ENCODE measurements at regions not wholly inside any gene's neighbourhood (a gene's known extent, or its start where the extent isn't known, plus 50 kb on each side); places are given as distances from the start of the nearest gene placed in this dataset.

GRCh38 chr3:153038779-153039178 lies 123.2 kb upstream of the RAP2B start:
- Histone ChIP-seq H3K79me2 (ENCODE audit: control insufficient read depth, insufficient read depth, low read length) (no peaks in the 10 kb centered on the region), H4K20me1 (ENCODE audit: control insufficient read depth, insufficient read depth, low read length, poor library complexity, severe bottlenecking) (no peaks in the 10 kb centered on the region), H3K27ac (ENCODE audit: low read length in 2 of 2) (no peak overlapping the region), H3K9me3 (ENCODE audit: control extremely low read depth in 1 of 3, control insufficient read depth in 2 of 3, insufficient read depth in 1 of 3, low read length in 2 of 3) (no peaks in the 10 kb centered on the region), H3K4me2 (replicated peaks; ENCODE audit: low read depth, low read length, poor library complexity, severe bottlenecking) (no peak overlapping the region), H3K36me3 (replicated peaks in 1 of 2; ENCODE audit: control extremely low read depth in 1 of 2, control insufficient read depth in 1 of 2, extremely low read depth in 1 of 2, insufficient read depth in 2 of 2, low read length in 1 of 2) (no peaks in the 10 kb centered on the region), H2AFZ (ENCODE audit: insufficient read depth, low read depth, low read length, poor library complexity, severe bottlenecking) (no peak overlapping the region), H3K9ac (ENCODE audit: low read length) (no peak overlapping the region), H3K4me3 (ENCODE audit: control extremely low read depth in 1 of 5, extremely low read depth in 1 of 5, insufficient read depth in 1 of 5, low read depth in 2 of 5, low read length in 4 of 5) (no peak overlapping the region), H3K4me1 (ENCODE audit: control insufficient read depth in 2 of 2, insufficient read depth in 2 of 2, low read length in 2 of 2) (no peaks in the 10 kb centered on the region), H3K27me3 (replicated peaks in 1 of 4; ENCODE audit: control extremely low read depth in 1 of 4, control insufficient read depth in 3 of 4, insufficient read depth in 4 of 4, low read length in 3 of 4) (no peaks in the 10 kb centered on the region)
- intact Hi-C loops (cut with micrococcal nuclease) = no loop called here
- Mint-ChIP-seq H3K9me3 (ENCODE audit: insufficient read depth) (no peaks in the 10 kb centered on the region), H3K4me3 (no peak overlapping the region), H3K4me1 (no peaks in the 10 kb centered on the region), H3K27me3 (peaks cover 5% of the 10 kb centered on the region), H3K27ac (no peak overlapping the region)
- POLR2A ChIA-PET = no interaction called here
- no peak for DNase-seq
- ATAC-seq (ENCODE audit: low read depth) = no peak
- CTCF ChIA-PET = interaction anchor here (1.7 kb wide), 1 partner anchor 7 kb away, joined by 3 read pairs; no protein-coding TSS in a partner anchor
- no peak for TF ChIP-seq CTCF (IDR thresholded peaks at IDR 0.05)
- no peak for TF ChIP-seq EZH2 (IDR thresholded peaks at IDR 0.05; ENCODE audit: borderline replicate concordance, insufficient read depth, low read depth, low read length, poor library complexity, severe bottlenecking)
- 99% methylated on average over 9 of the region's 9 CpGs for WGBS (ENCODE audit: insufficient coverage)

- DNase-seq (no peak), ATAC-seq (ENCODE audit: low read depth) (no peak)
- H3K27me3 Mint-ChIP-seq = peaks cover 9% of the 10 kb centered on the region
- Histone ChIP-seq H3K36me3 (replicated peaks in 1 of 2; ENCODE audit: control extremely low read depth in 1 of 2, control insufficient read depth in 1 of 2, extremely low read depth in 1 of 2, insufficient read depth in 2 of 2, low read length in 1 of 2) (no peaks in the 10 kb centered on the region), H3K27me3 (replicated peaks in 1 of 4; ENCODE audit: control extremely low read depth in 1 of 4, control insufficient read depth in 3 of 4, insufficient read depth in 4 of 4, low read length in 3 of 4) (no peaks in the 10 kb centered on the region), H3K4me1 (ENCODE audit: control insufficient read depth in 2 of 2, insufficient read depth in 2 of 2, low read length in 2 of 2) (no peaks in the 10 kb centered on the region), H3K4me2 (replicated peaks; ENCODE audit: low read depth, low read length, poor library complexity, severe bottlenecking) (no peak overlapping the region), H3K79me2 (ENCODE audit: control insufficient read depth, insufficient read depth, low read length) (no peaks in the 10 kb centered on the region), H2AFZ (ENCODE audit: insufficient read depth, low read depth, low read length, poor library complexity, severe bottlenecking) (no peak overlapping the region), H4K20me1 (ENCODE audit: control insufficient read depth, insufficient read depth, low read length, poor library complexity, severe bottlenecking) (no peaks in the 10 kb centered on the region), H3K9me3 (ENCODE audit: control extremely low read depth in 1 of 3, control insufficient read depth in 2 of 3, insufficient read depth in 1 of 3, low read length in 2 of 3) (no peaks in the 10 kb centered on the region), H3K27ac (ENCODE audit: low read length in 2 of 2) (no peak overlapping the region), H3K4me3 (ENCODE audit: control extremely low read depth in 1 of 5, extremely low read depth in 1 of 5, insufficient read depth in 1 of 5, low read depth in 2 of 5, low read length in 4 of 5) (no peak overlapping the region), H3K9ac (ENCODE audit: low read length) (no peak overlapping the region)
- no peak for TF ChIP-seq EZH2 (IDR thresholded peaks at IDR 0.05; ENCODE audit: borderline replicate concordance, insufficient read depth, low read depth, low read length, poor library complexity, severe bottlenecking)
- no peak for TF ChIP-seq CTCF (IDR thresholded peaks at IDR 0.05)
- no peak overlapping the region for H3K27ac Mint-ChIP-seq
- WGBS (ENCODE audit: insufficient coverage) = no CpG with 5 or more reads among the region's 2 CpGs
- POLR2A ChIA-PET = no interaction called here
- no peaks in the 10 kb centered on the region for H3K9me3 Mint-ChIP-seq (ENCODE audit: insufficient read depth)
- H3K4me1 Mint-ChIP-seq = no peaks in the 10 kb centered on the region
- H3K4me3 Mint-ChIP-seq = no peak overlapping the region
- CTCF ChIA-PET = interaction anchor here (0.6 to 4.4 kb wide), 5 partner anchors 19 to 728 kb away, joined by 3 to 47 read pairs (median 4); no protein-coding TSS in a partner anchor
- intact Hi-C loops (cut with micrococcal nuclease) = loop anchor here (5.0 to 10.0 kb wide), 5 partner anchors 121 to 976 kb away; partner anchors contain the start of gene RAP2B
These were observed 120.8 kb upstream of the RAP2B start for GRCh38 chr3:153041181-153041580.
